ENCODE measurements at regions not wholly inside any gene's neighbourhood (a gene's known extent, or its start where the extent isn't known, plus 50 kb on each side); places are given as distances from the start of the nearest gene placed in this dataset.

DNA sequence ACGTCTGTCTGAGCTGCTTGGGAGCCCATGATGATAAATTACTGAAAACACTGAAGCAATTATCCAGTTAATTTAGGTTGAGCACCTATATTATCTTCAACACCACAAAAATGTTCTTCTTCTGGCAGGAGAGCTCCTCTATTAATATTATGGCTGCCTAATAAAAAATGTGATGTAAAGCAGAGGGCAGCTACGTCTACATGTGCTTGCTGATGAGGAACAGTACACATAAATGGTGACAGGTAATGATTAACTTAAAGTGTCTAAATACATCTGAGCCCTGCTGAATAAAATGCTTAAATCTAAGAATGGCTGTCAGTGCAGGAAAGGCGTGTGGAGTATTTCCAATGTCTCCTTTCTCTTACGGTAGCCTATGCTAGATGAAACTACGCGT lies 131.3 kb upstream of the NR3C1 start:
- no peak for DNase-seq (ENCODE audit: low read depth)
- H3K4me3 ChIP-seq (ENCODE audit: low read depth, low read length) = no peak overlapping the region
- TF ChIP-seq CTCF (IDR thresholded peaks at IDR 0.05; ENCODE audit: insufficient read depth, low read depth, low read length) = no peak

DNA sequence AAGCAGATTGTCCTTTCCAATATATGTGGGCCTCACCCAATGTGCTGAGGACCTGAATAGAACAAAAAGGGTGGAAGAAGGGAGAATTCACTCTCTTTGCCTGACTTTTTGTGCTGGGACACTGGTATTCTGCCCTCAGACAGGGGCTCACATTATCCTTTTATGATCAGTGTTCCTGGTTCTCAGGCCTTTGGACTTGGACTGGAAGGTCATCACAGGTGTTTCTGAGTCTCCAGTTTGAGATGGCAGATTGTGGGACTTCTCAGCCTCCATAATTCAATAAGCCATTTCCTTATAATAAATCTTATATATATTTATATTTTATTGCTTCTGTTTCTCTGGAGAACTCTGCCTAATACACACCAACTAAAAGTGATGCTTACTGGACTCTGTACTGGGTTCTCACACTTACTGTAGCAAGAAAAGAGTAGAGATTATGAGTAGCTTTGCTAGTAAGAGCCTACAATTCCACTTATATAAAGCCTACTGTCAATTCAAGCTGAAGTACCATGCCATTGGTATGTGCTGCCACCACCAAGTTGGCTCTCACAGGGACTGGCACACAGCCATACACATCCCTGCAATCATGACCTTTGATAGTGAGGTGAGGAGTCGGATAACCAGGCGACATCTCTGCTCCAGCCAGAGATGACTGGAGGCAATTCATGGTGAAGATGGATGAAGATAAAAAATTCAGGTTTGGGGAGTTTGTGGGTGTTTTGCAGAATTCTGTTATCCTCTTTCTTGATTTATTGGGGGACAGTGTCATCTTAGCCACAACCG lies 130.7 kb upstream of the NR3C1 start:
- no peak overlapping the region for H3K4me3 ChIP-seq (ENCODE audit: low read depth, low read length)
- no peak for TF ChIP-seq CTCF (IDR thresholded peaks at IDR 0.05; ENCODE audit: insufficient read depth, low read depth, low read length)
- no peak for DNase-seq (ENCODE audit: low read depth)

DNA sequence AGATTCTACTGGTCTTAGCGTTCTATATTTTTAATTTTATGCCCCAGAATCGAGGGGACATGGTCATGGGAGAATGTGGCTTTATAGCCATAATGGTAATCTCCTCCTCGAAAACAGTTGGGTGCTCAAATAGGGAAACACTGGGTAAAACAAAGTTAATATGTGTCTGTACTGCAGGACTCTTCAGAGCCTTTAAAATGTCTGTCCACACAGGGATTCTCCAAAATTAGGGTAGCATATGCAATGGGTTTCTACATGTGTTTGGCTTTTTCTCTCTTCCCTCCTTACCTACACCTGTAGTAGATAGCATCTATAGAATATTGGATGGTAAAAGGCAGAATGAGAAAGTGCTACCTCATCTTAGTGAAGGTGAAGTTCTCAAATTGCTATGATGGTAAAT lies 130.0 kb upstream of the NR3C1 start:
- DNase-seq (ENCODE audit: low read depth) = no peak
- no peak overlapping the region for H3K4me3 ChIP-seq (ENCODE audit: low read depth, low read length)
- no peak for TF ChIP-seq CTCF (IDR thresholded peaks at IDR 0.05; ENCODE audit: insufficient read depth, low read depth, low read length)

DNA sequence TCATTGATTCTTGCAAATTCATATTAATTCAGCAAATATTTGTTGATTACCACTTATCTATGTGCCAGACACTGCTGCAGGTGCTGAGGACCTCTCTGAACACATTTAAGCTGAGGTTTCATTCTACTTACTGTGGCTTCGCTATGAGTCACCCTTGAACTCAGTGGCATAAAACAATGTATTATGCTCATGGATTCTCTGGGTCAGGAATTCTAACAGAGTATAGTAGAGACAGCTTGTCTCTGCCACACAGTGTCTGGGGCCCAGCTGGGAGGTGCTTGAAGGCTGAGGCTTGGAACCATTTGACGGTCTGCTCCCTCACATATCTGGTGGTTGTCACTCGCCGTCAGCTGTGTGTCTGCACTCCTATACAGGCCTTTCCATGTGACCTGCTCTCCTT lies 124.3 kb upstream of the NR3C1 start:
- H3K4me3 ChIP-seq (ENCODE audit: low read depth, low read length) = no peak overlapping the region
- no peak for DNase-seq (ENCODE audit: low read depth)
- no peak for TF ChIP-seq CTCF (IDR thresholded peaks at IDR 0.05; ENCODE audit: insufficient read depth, low read depth, low read length)

GRCh38 chr5:143525176-143525575 lies 121.7 kb upstream of the NR3C1 start:
- TF ChIP-seq CTCF (IDR thresholded peaks at IDR 0.05; ENCODE audit: insufficient read depth, low read depth, low read length) = no peak
- DNase-seq (ENCODE audit: low read depth) = no peak
- H3K4me3 ChIP-seq (ENCODE audit: low read depth, low read length) = no peak overlapping the region

DNA sequence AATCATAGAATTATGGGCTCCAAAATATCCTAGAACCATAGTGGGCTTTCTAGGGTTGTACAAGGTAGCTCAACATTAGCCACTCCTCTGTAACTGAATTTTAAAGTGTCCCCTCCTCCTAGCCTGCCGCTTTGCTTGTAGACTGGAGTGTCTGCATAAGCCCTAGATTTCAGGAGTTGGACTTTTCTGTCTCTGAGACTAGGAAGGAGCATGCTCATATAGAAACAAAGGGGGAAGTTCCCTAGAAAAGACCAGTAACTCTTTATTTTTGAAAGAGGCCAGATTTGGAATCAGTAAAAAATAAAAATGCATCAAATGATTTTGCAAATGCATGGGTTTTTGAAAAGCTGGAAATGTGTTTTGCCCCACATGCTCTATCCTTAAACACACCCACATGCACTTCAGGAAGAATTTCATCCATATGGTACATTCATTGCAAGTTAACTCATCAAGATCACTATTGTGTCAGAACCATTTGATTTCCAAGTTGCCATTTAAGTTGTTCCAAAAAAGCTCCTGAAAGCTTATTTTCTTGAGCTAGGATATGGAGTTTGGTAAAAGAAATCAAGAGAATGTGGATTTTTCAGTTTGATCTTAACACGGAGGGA lies 121.0 kb upstream of the NR3C1 start:
- no peak overlapping the region for H3K4me3 ChIP-seq (ENCODE audit: low read depth, low read length)
- DNase-seq (ENCODE audit: low read depth) = no peak
- TF ChIP-seq CTCF (IDR thresholded peaks at IDR 0.05; ENCODE audit: insufficient read depth, low read depth, low read length) = no peak

Measured in fibroblast of villous mesenchyme (primary cell).